ENCODE measurements at regions not wholly inside any gene's neighbourhood (a gene's known extent, or its start where the extent isn't known, plus 50 kb on each side); places are given as distances from the start of the nearest gene placed in this dataset.

DNA sequence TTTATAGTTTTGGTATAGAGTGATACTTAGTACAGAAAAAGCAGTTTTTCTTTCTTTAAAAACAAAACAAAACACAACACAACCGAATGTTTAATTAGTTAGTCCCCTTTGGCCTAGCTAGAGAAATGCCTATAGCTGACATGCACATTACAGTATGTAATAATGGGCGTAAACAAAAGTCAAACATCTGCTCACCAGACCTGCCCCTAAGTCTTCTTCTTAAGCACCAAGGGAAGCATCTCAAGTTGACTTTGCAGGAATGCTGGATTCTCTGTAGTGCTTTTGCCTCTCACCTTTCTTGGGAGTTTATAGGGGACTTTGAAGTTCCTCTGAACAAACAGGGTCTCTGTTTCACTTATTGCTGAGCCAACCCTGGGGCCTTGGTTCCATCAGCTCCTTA is 143.7 kb downstream of the TM2D1 start:
- TF ChIP-seq CTCF (IDR thresholded peaks at IDR 0.05) = no peak
- Histone ChIP-seq H3K9me3 (no peaks in the 10 kb centered on the region), H3K4me3 (no peak overlapping the region), H3K4me1 (no peaks in the 10 kb centered on the region), H3K27ac (no peak overlapping the region), H3K36me3 (no peaks in the 10 kb centered on the region), H3K27me3 (no peaks in the 10 kb centered on the region)
- DNase-seq = no peak
- intact Hi-C loops (cut with DNase I; ENCODE audit: low total_unique reads) = no loop called here

GRCh38 chr1:61580417-61580816 is 144.5 kb downstream of the TM2D1 start:
- intact Hi-C loops (cut with DNase I; ENCODE audit: low total_unique reads) = no loop called here
- DNase-seq = no peak
- no peak for TF ChIP-seq CTCF (IDR thresholded peaks at IDR 0.05)
- no peaks in the 10 kb centered on the region for H3K36me3 ChIP-seq
- no peak overlapping the region for H3K27ac ChIP-seq
- H3K4me1 ChIP-seq = no peaks in the 10 kb centered on the region
- no peaks in the 10 kb centered on the region for H3K27me3 ChIP-seq
- H3K4me3 ChIP-seq = no peak overlapping the region
- no peaks in the 10 kb centered on the region for H3K9me3 ChIP-seq

DNA sequence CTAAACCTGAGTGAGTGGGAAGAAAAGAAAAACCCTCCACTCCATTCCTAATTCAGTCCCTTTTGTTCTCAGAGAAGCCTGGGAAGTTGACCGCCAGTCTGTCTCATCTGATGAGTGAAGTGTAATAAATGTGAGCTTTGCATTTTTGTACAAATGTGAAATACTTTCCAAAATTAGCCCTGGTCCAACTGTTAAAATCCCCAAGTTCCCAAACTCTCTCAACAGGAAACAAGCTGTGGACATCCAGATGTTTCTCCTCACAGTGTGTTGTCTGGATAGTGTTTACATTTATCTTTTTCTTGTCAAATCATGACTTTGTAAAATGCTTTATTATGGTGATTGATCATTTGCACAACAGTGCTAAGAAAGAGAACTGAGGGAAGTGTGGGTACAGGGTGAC is 145.1 kb downstream of the TM2D1 start:
- Histone ChIP-seq H3K36me3 (no peaks in the 10 kb centered on the region), H3K27ac (no peak overlapping the region), H3K27me3 (no peaks in the 10 kb centered on the region), H3K9me3 (no peaks in the 10 kb centered on the region), H3K4me1 (no peaks in the 10 kb centered on the region), H3K4me3 (no peak overlapping the region)
- no peak for TF ChIP-seq CTCF (IDR thresholded peaks at IDR 0.05)
- intact Hi-C loops (cut with DNase I; ENCODE audit: low total_unique reads) = no loop called here
- no peak for DNase-seq

DNA sequence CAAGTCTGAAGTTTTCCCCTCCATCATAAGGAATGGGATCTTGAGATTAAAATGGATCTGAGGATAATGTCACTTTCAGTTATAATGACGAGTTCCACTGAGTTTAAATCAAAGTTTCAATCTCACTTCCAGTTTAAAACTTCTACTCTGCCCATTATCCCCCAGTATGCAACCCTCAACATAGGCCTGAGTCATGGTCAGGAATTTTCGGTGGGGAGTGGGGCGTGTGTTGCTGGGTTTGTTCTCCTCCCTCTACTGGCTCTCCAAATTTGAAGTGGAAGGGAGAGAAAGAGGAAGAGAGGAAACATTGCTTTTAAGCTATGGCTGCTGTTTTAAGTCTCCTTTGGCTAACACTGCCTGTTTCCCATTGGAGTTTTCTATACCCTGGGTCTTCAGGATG is 152.9 kb downstream of the TM2D1 start:
- H3K27me3 ChIP-seq = no peaks in the 10 kb centered on the region
- no peaks in the 10 kb centered on the region for H3K36me3 ChIP-seq
- no peak for DNase-seq
- no peak overlapping the region for H3K27ac ChIP-seq
- intact Hi-C loops (cut with DNase I; ENCODE audit: low total_unique reads) = no loop called here
- no peaks in the 10 kb centered on the region for H3K4me1 ChIP-seq
- H3K4me3 ChIP-seq = no peak overlapping the region
- TF ChIP-seq CTCF (IDR thresholded peaks at IDR 0.05) = no peak
- peaks cover 0 to 1% (median 0%) of the 10 kb centered on the region in 3 donors for H3K9me3 ChIP-seq

DNA sequence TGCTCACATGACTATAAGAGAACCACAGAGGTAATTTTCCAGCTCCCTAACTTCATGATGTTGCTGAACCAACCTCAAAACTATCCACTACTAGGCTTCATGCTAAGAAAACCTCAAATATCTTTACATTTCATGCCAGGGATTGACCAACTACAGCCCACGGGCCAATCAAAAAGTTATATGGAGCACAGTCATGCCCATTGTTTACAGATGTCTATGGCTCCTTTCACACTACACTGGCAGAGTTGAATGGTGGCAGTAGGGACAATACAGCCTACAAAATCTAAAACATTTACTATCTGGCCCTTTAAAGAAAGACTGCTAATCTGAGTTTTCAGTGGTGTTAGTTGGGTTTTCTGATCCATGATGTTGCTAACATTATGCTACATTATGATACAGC is 154.8 kb downstream of the TM2D1 start:
- Histone ChIP-seq H3K27ac (no peak overlapping the region), H3K36me3 (peaks cover 0 to 9% (median 0%) of the 10 kb centered on the region in 3 donors), H3K27me3 (no peaks in the 10 kb centered on the region), H3K4me1 (no peaks in the 10 kb centered on the region), H3K9me3 (peaks cover 0 to 20% (median 16%) of the 10 kb centered on the region in 3 donors), H3K4me3 (no peak overlapping the region)
- intact Hi-C loops (cut with DNase I; ENCODE audit: low total_unique reads) = no loop called here
- no peak for TF ChIP-seq CTCF (IDR thresholded peaks at IDR 0.05)
- no peak for DNase-seq

DNA sequence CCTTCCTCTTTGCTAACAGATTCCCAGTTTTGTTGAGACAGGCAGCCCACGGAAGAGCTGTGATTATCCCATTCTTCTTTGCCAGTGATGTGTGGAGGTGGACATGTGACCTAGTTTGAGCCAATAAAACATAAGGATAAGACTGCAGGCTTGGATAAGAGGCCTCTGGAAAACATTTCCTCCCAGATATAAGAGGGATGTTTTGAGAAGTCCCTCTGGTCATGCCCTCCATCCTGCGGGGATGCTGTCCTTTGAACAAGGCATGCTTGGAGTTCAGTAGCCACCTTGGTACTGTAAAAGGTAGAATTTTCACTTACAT is 155.7 kb downstream of the TM2D1 start:
- Histone ChIP-seq H3K27ac (no peak overlapping the region), H3K36me3 (peaks cover 0 to 9% (median 0%) of the 10 kb centered on the region in 3 donors), H3K27me3 (no peaks in the 10 kb centered on the region), H3K9me3 (peaks cover 0 to 27% (median 16%) of the 10 kb centered on the region in 3 donors), H3K4me1 (no peaks in the 10 kb centered on the region), H3K4me3 (no peak overlapping the region)
- intact Hi-C loops (cut with DNase I; ENCODE audit: low total_unique reads) = no loop called here
- no peak for TF ChIP-seq CTCF (IDR thresholded peaks at IDR 0.05)
- DNase-seq = no peak
